SU-DHL-6 (cell line): ENCODE measurements at regions not wholly inside any gene's neighbourhood (a gene's known extent, or its start where the extent isn't known, plus 50 kb on each side); places are given as distances from the start of the nearest gene placed in this dataset.
"Not testable (repeated sequence)": the region's sequence is repeated elsewhere in the genome, so short reads cannot be mapped to it uniquely, and the experiment has no call there.

Source experiments
- EZH2phosphoT487 ChIP-seq: fragments of 200-600 bp; sonication (generic), shearing (Covaris generic); conservative IDR thresholded peaks from 2 replicates; pipeline ENCODE4 v1.6.1; 2018; ENCODE audit warnings: mild to moderate bottlenecking, antibody characterized with exemption, low read length, moderate library complexity, mixed read lengths
- TF ChIP-seq, protein P1 (sequence below): fragments of 200-600 bp; sonication (generic); IDR thresholded peaks from one replicate; pipeline ENCODE4 v1.5.1; 2017; ENCODE audit warnings: antibody characterized with exemption, mild to moderate bottlenecking, low read length, moderate library complexity; ENCODE audit not compliant: insufficient read depth, poor library complexity, severe bottlenecking

DNA sequence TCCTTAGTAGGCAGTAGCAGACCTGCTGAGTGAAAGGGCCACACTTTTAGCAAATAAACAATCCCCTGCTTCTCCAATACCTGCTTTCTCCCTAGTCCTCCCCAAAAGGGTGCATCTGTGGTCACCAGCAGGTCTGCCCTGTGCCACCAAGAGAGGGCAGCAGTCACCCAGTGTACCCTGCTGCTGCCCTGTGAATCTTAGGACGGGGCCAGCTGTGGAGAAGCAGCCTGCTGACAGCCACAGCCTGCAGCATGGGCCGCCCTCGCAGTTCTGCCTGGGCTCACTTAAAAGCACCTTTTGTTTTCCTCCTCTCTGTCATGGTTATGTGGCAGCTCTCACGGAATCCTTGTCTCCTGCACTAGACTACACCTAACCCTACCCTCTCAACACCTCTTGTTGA is 85.4 kb upstream of the DRD5 start:
- TF ChIP-seq, protein P1, sequence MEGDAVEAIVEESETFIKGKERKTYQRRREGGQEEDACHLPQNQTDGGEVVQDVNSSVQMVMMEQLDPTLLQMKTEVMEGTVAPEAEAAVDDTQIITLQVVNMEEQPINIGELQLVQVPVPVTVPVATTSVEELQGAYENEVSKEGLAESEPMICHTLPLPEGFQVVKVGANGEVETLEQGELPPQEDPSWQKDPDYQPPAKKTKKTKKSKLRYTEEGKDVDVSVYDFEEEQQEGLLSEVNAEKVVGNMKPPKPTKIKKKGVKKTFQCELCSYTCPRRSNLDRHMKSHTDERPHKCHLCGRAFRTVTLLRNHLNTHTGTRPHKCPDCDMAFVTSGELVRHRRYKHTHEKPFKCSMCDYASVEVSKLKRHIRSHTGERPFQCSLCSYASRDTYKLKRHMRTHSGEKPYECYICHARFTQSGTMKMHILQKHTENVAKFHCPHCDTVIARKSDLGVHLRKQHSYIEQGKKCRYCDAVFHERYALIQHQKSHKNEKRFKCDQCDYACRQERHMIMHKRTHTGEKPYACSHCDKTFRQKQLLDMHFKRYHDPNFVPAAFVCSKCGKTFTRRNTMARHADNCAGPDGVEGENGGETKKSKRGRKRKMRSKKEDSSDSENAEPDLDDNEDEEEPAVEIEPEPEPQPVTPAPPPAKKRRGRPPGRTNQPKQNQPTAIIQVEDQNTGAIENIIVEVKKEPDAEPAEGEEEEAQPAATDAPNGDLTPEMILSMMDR, result not testable (repeated sequence)
- TF ChIP-seq EZH2phosphoT487, result not testable (repeated sequence)
